ENCODE measurements at regions not wholly inside any gene's neighbourhood (a gene's known extent, or its start where the extent isn't known, plus 50 kb on each side); places are given as distances from the start of the nearest gene placed in this dataset.

- Histone ChIP-seq H4K20me1 (replicated peaks in 1 of 2; ENCODE audit: control insufficient read depth in 1 of 2, insufficient read depth in 2 of 2, low read length in 2 of 2) (no peaks in the 10 kb centered on the region), H3K79me1 (ENCODE audit: low read depth, low read length) (no peaks in the 10 kb centered on the region), H2BK15ac (ENCODE audit: low read length) (no peak overlapping the region), H3K9me3 (ENCODE audit: insufficient read depth in 2 of 2, low read depth in 1 of 2, low read length in 1 of 2) (0 out of 4 replicates have a peak, but pooled peaks cover 0 to 3% of the 10 kb centered on the region in 2 experiments), H3K4me1 (replicated peaks in 1 of 4; ENCODE audit: control insufficient read depth in 3 of 4, insufficient read depth in 4 of 4, low read length in 3 of 4) (no peaks in the 10 kb centered on the region), H3K4me3 (ENCODE audit: extremely low read depth in 1 of 4, insufficient read depth in 2 of 4, low read depth in 3 of 4, low read length in 4 of 4) (no peak overlapping the region), H3K27ac (ENCODE audit: low read depth, low read length) (no peak overlapping the region), H4K8ac (ENCODE audit: extremely low read depth, insufficient read depth, low read length) (no peak overlapping the region), H2BK120ac (replicated peaks; ENCODE audit: low read depth, low read length) (no peak overlapping the region), H4K91ac (replicated peaks; ENCODE audit: insufficient read length, low read length) (no peak overlapping the region), H3K4me2 (ENCODE audit: insufficient read depth in 1 of 2, low read depth in 2 of 2, low read length in 2 of 2) (no peak overlapping the region), H2BK12ac (ENCODE audit: low read depth, low read length) (no peak overlapping the region), H3K27me3 (replicated peaks in 1 of 4; ENCODE audit: control insufficient read depth in 3 of 4, extremely low read depth in 1 of 4, insufficient read depth in 3 of 4, low read length in 3 of 4) (no peaks in the 10 kb centered on the region), H3K18ac (ENCODE audit: extremely low read depth, low read length) (no peak overlapping the region), H3K36me3 (ENCODE audit: control insufficient read depth in 2 of 4, insufficient read depth in 4 of 4, low read length in 3 of 4) (no peaks in the 10 kb centered on the region), H2BK20ac (ENCODE audit: low read length) (no peak overlapping the region), H2AFZ (ENCODE audit: low read length) (no peak overlapping the region), H3K4ac (replicated peaks; ENCODE audit: insufficient read length, low read depth, low read length) (no peak overlapping the region), H2BK5ac (ENCODE audit: low read depth, low read length) (no peak overlapping the region), H3K23ac (ENCODE audit: insufficient read length) (no peak overlapping the region), H2AK5ac (ENCODE audit: low read depth, low read length) (no peak overlapping the region), H3K9ac (replicated peaks in 1 of 4; ENCODE audit: extremely low read depth in 1 of 4, low read depth in 3 of 4, low read length in 3 of 4) (no peak overlapping the region), H3K14ac (ENCODE audit: insufficient read length) (no peak overlapping the region), H3K56ac (replicated peaks; ENCODE audit: insufficient read length, low read depth, low read length) (no peak overlapping the region), H4K5ac (ENCODE audit: insufficient read length, low read depth, low read length) (no peak overlapping the region), H3K23me2 (ENCODE audit: low read depth, low read length) (no peaks in the 10 kb centered on the region), H3K79me2 (ENCODE audit: control insufficient read depth in 1 of 2, insufficient read depth in 2 of 2, low read length in 2 of 2) (no peaks in the 10 kb centered on the region)
- ChIA-PET CTCF (ENCODE audit: partially characterized antibody) (no interaction called here), POLR2A (ENCODE audit: partially characterized antibody) (no interaction called here)
- FAIRE-seq (no peak), DNase-seq (ENCODE audit: low read depth in 1 of 2, low spot score in 2 of 2) (no peak)
- TF ChIP-seq CEBPB (IDR thresholded peaks at IDR 0.05; ENCODE audit: low read depth, low read length) (no peak), ATF3 (IDR thresholded peaks at IDR 0.05; ENCODE audit: insufficient read depth, low read depth, low read length) (no peak)
These were observed 545.4 kb upstream of the HS3ST5 start for GRCh38 chr6:114888241-114888640.
